Lower leg skin (tissue), 4 donors: ENCODE measurements at regions not wholly inside any gene's neighbourhood (a gene's known extent, or its start where the extent isn't known, plus 50 kb on each side); places are given as distances from the start of the nearest gene placed in this dataset.

Source experiments
- DNase-seq, 2 donors: peaks; one replicate each; pipeline ENCODE4 v3.0.0-alpha.2; 2019; ENCODE audit warnings: low spot score in 2 of 2
- H3K4me3 ChIP-seq: fragments of 200-600 bp; sonication (generic); 2 replicates; pipeline ENCODE4 v1.5.1; 2017; ENCODE audit warnings: mild to moderate bottlenecking, low read depth; ENCODE audit not compliant: poor library complexity, severe bottlenecking
- POLR2A ChIP-seq, 2 donors: fragments of 450-650 bp; IDR thresholded peaks; one replicate each; pipeline ENCODE4 v1.6.1; 2016 to 2017; ENCODE audit warnings: antibody characterized with exemption in 2 of 2, mild to moderate bottlenecking in 1 of 2, moderate library complexity in 1 of 2
- WGBS, 2 donors: methylation state at CpG; one replicate each; pipeline ENCODE4 v1.1.5; 2018; 5-methylcytosine and 5-hydroxymethylcytosine counted together
- intact Hi-C: fragments of 100-400 bp; cut with DNase I; formaldehyde crosslinking; loops from one replicate; pipeline ENCODE4 v1.15.0; 2023; ENCODE audit warnings: low total_unique reads
- TF ChIP-seq, protein P1 (sequence below), 3 donors: fragments of 450-650 bp; IDR thresholded peaks; one replicate each; pipeline ENCODE4 v1.5.1; 2016; ENCODE audit warnings: antibody characterized with exemption in 3 of 3, mild to moderate bottlenecking in 3 of 3, moderate library complexity in 2 of 3

DNA sequence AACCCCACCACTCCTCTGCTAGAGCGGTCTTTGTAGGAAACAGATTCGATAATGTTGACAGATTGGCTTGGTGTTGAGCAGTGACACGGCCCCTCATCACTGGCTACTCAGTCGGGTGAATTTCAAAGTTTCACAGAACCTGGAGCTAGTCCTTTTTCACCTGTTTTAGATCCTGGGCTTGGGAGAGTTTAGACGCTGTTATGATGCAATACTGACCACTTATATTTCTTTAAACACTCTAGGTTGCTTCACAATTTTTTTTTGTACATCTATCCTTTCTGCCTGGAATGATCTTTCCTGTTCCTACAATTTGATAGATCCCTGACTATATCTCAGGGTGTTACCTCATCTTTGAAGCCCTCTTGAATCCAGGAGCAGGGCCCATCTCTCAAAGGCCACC lies 97.1 kb upstream of the ATP10A start:
- no peak for DNase-seq
- no peak overlapping the region for H3K4me3 ChIP-seq
- intact Hi-C loops, result no loop called here
- TF ChIP-seq POLR2A (IDR thresholded peaks at IDR 0.05), result no peak
- TF ChIP-seq, protein P1, sequence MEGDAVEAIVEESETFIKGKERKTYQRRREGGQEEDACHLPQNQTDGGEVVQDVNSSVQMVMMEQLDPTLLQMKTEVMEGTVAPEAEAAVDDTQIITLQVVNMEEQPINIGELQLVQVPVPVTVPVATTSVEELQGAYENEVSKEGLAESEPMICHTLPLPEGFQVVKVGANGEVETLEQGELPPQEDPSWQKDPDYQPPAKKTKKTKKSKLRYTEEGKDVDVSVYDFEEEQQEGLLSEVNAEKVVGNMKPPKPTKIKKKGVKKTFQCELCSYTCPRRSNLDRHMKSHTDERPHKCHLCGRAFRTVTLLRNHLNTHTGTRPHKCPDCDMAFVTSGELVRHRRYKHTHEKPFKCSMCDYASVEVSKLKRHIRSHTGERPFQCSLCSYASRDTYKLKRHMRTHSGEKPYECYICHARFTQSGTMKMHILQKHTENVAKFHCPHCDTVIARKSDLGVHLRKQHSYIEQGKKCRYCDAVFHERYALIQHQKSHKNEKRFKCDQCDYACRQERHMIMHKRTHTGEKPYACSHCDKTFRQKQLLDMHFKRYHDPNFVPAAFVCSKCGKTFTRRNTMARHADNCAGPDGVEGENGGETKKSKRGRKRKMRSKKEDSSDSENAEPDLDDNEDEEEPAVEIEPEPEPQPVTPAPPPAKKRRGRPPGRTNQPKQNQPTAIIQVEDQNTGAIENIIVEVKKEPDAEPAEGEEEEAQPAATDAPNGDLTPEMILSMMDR (IDR thresholded peaks at IDR 0.05), result no peak
- 85 to 88% methylated on average over 5 of the region's 5 CpGs for WGBS, 2 donors

DNA sequence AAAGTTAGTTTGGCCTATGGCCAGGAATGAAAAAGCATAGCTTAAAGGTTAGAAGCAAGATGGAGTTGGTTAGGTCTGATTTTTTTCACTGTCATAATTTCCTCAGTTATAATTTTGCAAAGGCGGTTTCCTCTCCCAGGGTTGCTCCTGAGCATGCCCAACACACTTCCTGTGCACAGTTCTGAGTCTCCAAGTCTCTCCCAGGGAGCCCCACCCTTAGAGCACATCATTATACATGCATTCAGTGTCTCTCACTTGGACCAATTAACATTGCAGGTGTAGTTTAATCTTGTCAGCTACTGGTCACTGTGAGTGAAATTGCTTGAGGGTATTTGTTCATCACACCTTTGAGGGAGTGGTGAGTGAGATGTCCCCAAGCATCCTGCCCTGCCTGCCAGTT lies 96.0 kb upstream of the ATP10A start:
- intact Hi-C loops, result no loop called here
- no peak overlapping the region for H3K4me3 ChIP-seq
- no peak for DNase-seq
- WGBS, 2 donors, result 23 to 30% methylated on average over 1 of the region's 1 CpG
- TF ChIP-seq, protein P1 (IDR thresholded peaks at IDR 0.05), result no peak
- no peak for TF ChIP-seq POLR2A (IDR thresholded peaks at IDR 0.05)

DNA sequence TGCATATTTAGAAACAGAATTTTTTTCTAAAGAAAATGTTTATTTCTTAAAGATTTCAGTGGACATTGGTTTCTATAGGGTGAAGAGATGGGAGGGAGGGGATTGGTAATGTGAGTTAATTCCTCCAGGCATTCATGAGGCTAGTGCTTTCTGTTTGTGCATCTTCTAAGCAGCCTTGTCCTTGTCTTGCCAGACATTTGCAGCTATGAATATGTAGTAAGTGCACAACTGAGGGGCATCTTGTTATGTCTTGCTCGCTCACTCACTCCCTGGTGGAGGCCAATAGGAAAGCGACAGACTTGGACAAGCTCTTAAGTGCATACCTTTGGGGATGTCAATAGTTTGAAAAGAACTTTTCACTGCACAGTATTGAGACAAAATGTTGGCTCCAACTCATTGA lies 92.5 kb upstream of the ATP10A start:
- 84 to 91% methylated on average over 2 of the region's 2 CpGs for WGBS, 2 donors
- no peak for DNase-seq
- no peak for TF ChIP-seq POLR2A (IDR thresholded peaks at IDR 0.05)
- TF ChIP-seq, protein P1 (IDR thresholded peaks at IDR 0.05), result no peak
- H3K4me3 ChIP-seq, result no peak overlapping the region
- intact Hi-C loops, result no loop called here

DNA sequence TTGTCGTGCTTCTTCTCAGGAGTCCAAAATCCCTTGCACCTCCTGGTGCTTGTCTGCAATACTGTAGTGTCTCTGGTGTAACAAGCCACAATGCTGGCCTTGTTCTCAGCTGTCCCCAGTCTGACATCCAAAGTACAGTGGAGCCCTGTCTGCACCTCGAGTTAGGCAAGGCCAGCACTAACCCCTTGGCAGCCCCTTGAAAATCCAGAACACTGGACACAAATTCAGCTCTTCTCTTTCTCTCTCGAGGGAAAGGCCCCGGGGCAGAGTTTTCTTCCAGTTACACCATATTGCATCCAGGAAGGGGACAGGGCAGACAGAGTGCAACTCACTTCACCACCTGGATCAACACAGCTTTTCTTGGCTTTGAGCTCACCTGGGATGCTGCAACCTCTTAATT lies 91.3 kb upstream of the ATP10A start:
- 43 to 54% methylated on average over 4 of the region's 4 CpGs for WGBS, 2 donors
- TF ChIP-seq, protein P1 (IDR thresholded peaks at IDR 0.05), result no peak
- TF ChIP-seq POLR2A (IDR thresholded peaks at IDR 0.05), result no peak
- H3K4me3 ChIP-seq, result no peak overlapping the region
- intact Hi-C loops, result no loop called here
- no peak for DNase-seq

DNA sequence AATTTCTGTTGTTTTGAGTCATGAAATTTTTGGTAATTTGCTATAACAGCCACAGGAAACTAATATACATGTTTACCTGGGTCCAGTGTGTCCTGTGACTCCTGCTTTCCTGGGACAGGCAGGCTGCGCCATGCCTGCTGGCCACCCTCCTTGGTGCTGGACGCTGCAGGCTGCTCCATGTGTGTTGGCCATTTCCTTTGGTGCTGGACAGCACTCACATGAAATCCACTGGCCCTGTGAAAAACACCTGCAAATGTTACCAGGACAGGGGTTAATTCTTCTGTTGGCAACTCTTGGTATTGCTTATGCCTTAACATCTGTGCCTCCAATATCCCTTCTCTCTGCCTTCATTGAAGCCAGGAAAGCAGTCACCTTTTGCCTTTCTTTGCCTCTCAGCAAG lies 86.9 kb upstream of the ATP10A start:
- H3K4me3 ChIP-seq, result no peak overlapping the region
- no peak for DNase-seq
- TF ChIP-seq, protein P1 (IDR thresholded peaks at IDR 0.05), result no peak
- no peak for TF ChIP-seq POLR2A (IDR thresholded peaks at IDR 0.05)
- 87 to 100% methylated on average over 2 of the region's 2 CpGs for WGBS, 2 donors
- intact Hi-C loops, result no loop called here
